H1 (cell line): ENCODE measurements at regions not wholly inside any gene's neighbourhood (a gene's known extent, or its start where the extent isn't known, plus 50 kb on each side); places are given as distances from the start of the nearest gene placed in this dataset.

Experiments used
- CTCF ChIA-PET: fragments of 300-600 bp; sonication (Branson Sonifier 250); formaldehyde crosslinking; loops from one replicate; lab custom pipeline; 2021; ENCODE audit not compliant: partially characterized antibody; lab: Charles Lee
- POLR2A ChIA-PET: fragments of 300-600 bp; sonication (Branson Sonifier 250); formaldehyde crosslinking; loops from one replicate; lab custom pipeline; 2021; ENCODE audit warnings: inconsistent platforms; ENCODE audit not compliant: partially characterized antibody; lab: Charles Lee
- DNase-seq, 2 experiments: peaks; one replicate each; pipeline versions ENCODE4 v3.0.0 to v3.0.0-alpha.2; 2010 to 2022; ENCODE audit warnings: low spot score in 2 of 2, low read depth in 1 of 2, mixed read lengths in 1 of 2
- FAIRE-seq: peaks from 2 replicates; lab custom pipeline; 2011; peaks lifted over from hg19 to GRCh38; lab: Jason Lieb, UNC
- H2AFZ ChIP-seq: 2 replicates; pipeline ENCODE4 v1.8.1; 2012; ENCODE audit warnings: low read length, inconsistent platforms
- H2AK5ac ChIP-seq: 2 replicates; pipeline ENCODE4 v1.6.1; 2013; ENCODE audit warnings: low read depth, low read length
- H2BK120ac ChIP-seq: replicated peaks from 2 replicates; pipeline ENCODE3; 2013; ENCODE audit warnings: low read depth, low read length, inconsistent platforms
- H2BK12ac ChIP-seq: 2 replicates; pipeline ENCODE4 v1.6.1; 2013; ENCODE audit warnings: low read depth, low read length
- H2BK15ac ChIP-seq: 2 replicates; pipeline ENCODE4 v1.6.1; 2013; ENCODE audit warnings: low read length
- H2BK20ac ChIP-seq: 2 replicates; pipeline ENCODE4 v1.6.1; 2013; ENCODE audit warnings: low read length
- H2BK5ac ChIP-seq: 2 replicates; pipeline ENCODE4 v1.6.1; 2013; ENCODE audit warnings: low read depth, low read length
- H3K14ac ChIP-seq: 2 replicates; pipeline ENCODE4 v1.6.1; 2013; ENCODE audit warnings: inconsistent platforms; ENCODE audit not compliant: insufficient read length
- H3K18ac ChIP-seq: 2 replicates; pipeline ENCODE4 v1.6.1; 2013; ENCODE audit warnings: low read length; ENCODE audit errors: extremely low read depth
- H3K23ac ChIP-seq: 2 replicates; pipeline ENCODE4 v1.6.1; 2013; ENCODE audit warnings: inconsistent platforms; ENCODE audit not compliant: insufficient read length
- H3K23me2 ChIP-seq: 2 replicates; pipeline ENCODE4 v1.6.1; 2013; ENCODE audit warnings: low read depth, low read length
- H3K27ac ChIP-seq: 2 replicates; pipeline ENCODE4 v1.6.1; 2011; ENCODE audit warnings: low read depth, low read length, inconsistent platforms
- H3K27me3 ChIP-seq, 4 experiments: replicated peaks in 1 of 4; 1 replicate in 1 of 4; 2 replicates in 3 of 4; pipeline versions ENCODE4 v1.6.1 to v1.8.1; 2011 to 2013; ENCODE audit warnings: low read length in 3 of 4, mild to moderate bottlenecking in 3 of 4, inconsistent platforms in 2 of 4, mixed read lengths in 2 of 4, moderate library complexity in 1 of 4; ENCODE audit not compliant: control insufficient read depth in 3 of 4, insufficient read depth in 3 of 4; ENCODE audit errors: extremely low read depth in 1 of 4
- H3K36me3 ChIP-seq, 4 experiments: 2 replicates each; pipeline versions ENCODE4 v1.6.1 to v1.8.1; 2011 to 2013; ENCODE audit warnings: mild to moderate bottlenecking in 4 of 4, low read length in 3 of 4, moderate library complexity in 2 of 4, control low read depth in 1 of 4, inconsistent platforms in 1 of 4; ENCODE audit not compliant: insufficient read depth in 4 of 4, control insufficient read depth in 2 of 4
- H3K4ac ChIP-seq: replicated peaks from 2 replicates; pipeline ENCODE3; 2013; ENCODE audit warnings: low read length, low read depth, mixed read lengths, inconsistent platforms; ENCODE audit not compliant: insufficient read length
- H3K4me1 ChIP-seq, 4 experiments: replicated peaks in 1 of 4; 1 replicate in 1 of 4; 2 replicates in 3 of 4; pipeline versions ENCODE4 v1.6.1 to v1.8.1; 2011 to 2013; ENCODE audit warnings: low read length in 3 of 4, inconsistent platforms in 2 of 4, mixed read lengths in 1 of 4; ENCODE audit not compliant: insufficient read depth in 4 of 4, control insufficient read depth in 3 of 4
- H3K4me2 ChIP-seq, 2 experiments: 2 replicates each; pipeline versions ENCODE4 v1.6.1 to v1.8.1; 2011 to 2013; ENCODE audit warnings: low read depth in 2 of 2, low read length in 2 of 2, control low read depth in 1 of 2, inconsistent platforms in 1 of 2, mild to moderate bottlenecking in 1 of 2; ENCODE audit not compliant: insufficient read depth in 1 of 2
- H3K4me3 ChIP-seq, 4 experiments: fragments of 200-600, 300-600 bp in 1 of 4; sonication (generic), shearing (Covaris generic), sonication (Bioruptor Twin) in 1 of 4; 2 replicates each; pipeline versions ENCODE4 v1.5.1 to v1.8.1; 2011 to 2016; ENCODE audit warnings: low read length in 4 of 4, low read depth in 3 of 4, control low read depth in 2 of 4, inconsistent platforms in 2 of 4, mild to moderate bottlenecking in 2 of 4, mixed read lengths in 1 of 4, moderate library complexity in 1 of 4; ENCODE audit not compliant: insufficient read depth in 2 of 4; ENCODE audit errors: extremely low read depth in 1 of 4
- H3K56ac ChIP-seq: replicated peaks from 2 replicates; pipeline ENCODE3; 2013; ENCODE audit warnings: low read depth, mild to moderate bottlenecking, mixed read lengths, low read length, inconsistent platforms; ENCODE audit not compliant: insufficient read length
- H3K79me1 ChIP-seq: 2 replicates; pipeline ENCODE4 v1.6.1; 2013; ENCODE audit warnings: low read depth, low read length, control low read depth
- H3K79me2 ChIP-seq, 2 experiments: 2 replicates each; pipeline versions ENCODE4 v1.6.1 to v1.8.1; 2012 to 2013; ENCODE audit warnings: low read length in 2 of 2, mild to moderate bottlenecking in 2 of 2, inconsistent platforms in 1 of 2; ENCODE audit not compliant: insufficient read depth in 2 of 2, control insufficient read depth in 1 of 2
- H3K9ac ChIP-seq, 4 experiments: replicated peaks in 1 of 4; 1 replicate in 1 of 4; 2 replicates in 3 of 4; pipeline versions ENCODE4 v1.6.1 to v1.8.1; 2011 to 2013; ENCODE audit warnings: low read depth in 3 of 4, low read length in 3 of 4, control low read depth in 2 of 4, mild to moderate bottlenecking in 2 of 4, moderate library complexity in 2 of 4, inconsistent platforms in 1 of 4; ENCODE audit errors: extremely low read depth in 1 of 4
- H3K9me3 ChIP-seq, 2 experiments: 2 replicates each; pipeline versions ENCODE4 v1.6.1 to v1.8.1; 2012 to 2013; ENCODE audit warnings: mild to moderate bottlenecking in 2 of 2, moderate library complexity in 2 of 2, control low read depth in 1 of 2, inconsistent platforms in 1 of 2, low read depth in 1 of 2, low read length in 1 of 2, mixed read lengths in 1 of 2; ENCODE audit not compliant: insufficient read depth in 2 of 2
- H4K20me1 ChIP-seq, 2 experiments: replicated peaks in 1 of 2; 2 replicates each; pipeline versions ENCODE3 to v1.8.1; 2011 to 2013; ENCODE audit warnings: inconsistent platforms in 2 of 2, low read length in 2 of 2, mild to moderate bottlenecking in 1 of 2; ENCODE audit not compliant: insufficient read depth in 2 of 2, control insufficient read depth in 1 of 2
- H4K5ac ChIP-seq: 2 replicates; pipeline ENCODE4 v1.6.1; 2013; ENCODE audit warnings: low read length, low read depth, mixed read lengths, inconsistent platforms; ENCODE audit not compliant: insufficient read length
- H4K8ac ChIP-seq: 2 replicates; pipeline ENCODE4 v1.8.0; 2013; ENCODE audit warnings: mild to moderate bottlenecking, moderate library complexity, low read length, inconsistent platforms; ENCODE audit not compliant: insufficient read depth; ENCODE audit errors: extremely low read depth
- H4K91ac ChIP-seq: replicated peaks from 2 replicates; pipeline ENCODE3; 2013; ENCODE audit warnings: low read length, mixed read lengths, inconsistent platforms; ENCODE audit not compliant: insufficient read length
- BACH1 ChIP-seq: IDR thresholded peaks from 2 replicates; pipeline ENCODE4 v1.6.1; 2012; ENCODE audit warnings: low read length, improper control_type of control experiment
- GABPA ChIP-seq: IDR thresholded peaks from 2 replicates; pipeline ENCODE4 v1.6.1; 2011; ENCODE audit warnings: mild to moderate bottlenecking, low read length, moderate library complexity, borderline replicate concordance; ENCODE audit not compliant: insufficient read depth
- JUN ChIP-seq: IDR thresholded peaks from 2 replicates; pipeline ENCODE4 v1.6.1; 2011; ENCODE audit warnings: low read depth, mild to moderate bottlenecking, improper control_type of control experiment, low read length
- POU5F1 ChIP-seq: IDR thresholded peaks from 2 replicates; pipeline ENCODE4 v1.6.1; 2011; ENCODE audit warnings: low read depth, mild to moderate bottlenecking, low read length, moderate library complexity
- RBBP5 ChIP-seq: IDR thresholded peaks from 2 replicates; pipeline ENCODE4 v1.7.1; 2012; ENCODE audit warnings: low read depth, mild to moderate bottlenecking, inconsistent platforms, low read length, moderate library complexity, borderline replicate concordance
- RNF2 ChIP-seq: fragments of 200-900, 300-1000 bp; sonication (generic); IDR thresholded peaks from 2 replicates; pipeline ENCODE4 v1.7.1; 2016; ENCODE audit warnings: borderline replicate concordance, low read depth, mild to moderate bottlenecking, antibody characterized with exemption, low read length; ENCODE audit not compliant: poor library complexity, severe bottlenecking; ENCODE audit errors: missing control alignments
- TBP ChIP-seq: IDR thresholded peaks from 2 replicates; pipeline ENCODE4 v1.6.1; 2011; ENCODE audit warnings: low read depth, low read length, improper control_type of control experiment
- WGBS, 2 experiments: shearing (Covaris generic) in 1 of 2; methylation state at CpG; one replicate each; pipeline versions ENCODE4 v1.1.6 to v1.1.7; 2013 to 2015; ENCODE audit warnings: low lambda C conversion rate in 2 of 2, mixed read lengths in 2 of 2, inconsistent platforms in 1 of 2, low coverage in 1 of 2, missing lambda C conversion rate in 1 of 2; ENCODE audit not compliant: insufficient replicate concordance in 2 of 2, insufficient coverage in 1 of 2, insufficient read length in 1 of 2; ENCODE audit errors: extremely low coverage in 1 of 2, missing lambda C conversion rate in 1 of 2; 5-methylcytosine and 5-hydroxymethylcytosine counted together
- TF ChIP-seq, protein P1 (sequence below): IDR thresholded peaks from 2 replicates; pipeline ENCODE4 v1.6.1; 2012; ENCODE audit warnings: inconsistent platforms

DNA sequence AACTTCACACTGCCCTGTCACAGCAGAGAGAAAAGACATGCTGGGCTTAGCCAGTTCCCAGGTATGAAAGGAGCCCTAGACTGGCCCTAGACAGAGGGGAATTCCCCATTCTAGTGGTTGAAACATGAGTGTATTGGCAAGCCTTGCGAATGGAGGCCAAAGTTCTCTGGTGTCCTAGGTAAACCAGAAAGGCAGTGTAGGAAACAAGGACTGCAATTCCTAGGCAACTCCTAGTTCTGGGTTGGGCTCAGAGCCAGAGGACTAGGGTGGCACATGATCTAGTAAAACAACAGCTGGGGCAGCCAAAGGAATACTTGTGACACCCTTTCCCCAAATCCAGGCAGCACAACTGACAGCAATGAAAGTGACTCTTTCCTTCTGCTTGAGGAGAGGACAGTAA lies 265.0 kb upstream of the EPHA7 start (continued):
- no peak for TF ChIP-seq BACH1

DNA sequence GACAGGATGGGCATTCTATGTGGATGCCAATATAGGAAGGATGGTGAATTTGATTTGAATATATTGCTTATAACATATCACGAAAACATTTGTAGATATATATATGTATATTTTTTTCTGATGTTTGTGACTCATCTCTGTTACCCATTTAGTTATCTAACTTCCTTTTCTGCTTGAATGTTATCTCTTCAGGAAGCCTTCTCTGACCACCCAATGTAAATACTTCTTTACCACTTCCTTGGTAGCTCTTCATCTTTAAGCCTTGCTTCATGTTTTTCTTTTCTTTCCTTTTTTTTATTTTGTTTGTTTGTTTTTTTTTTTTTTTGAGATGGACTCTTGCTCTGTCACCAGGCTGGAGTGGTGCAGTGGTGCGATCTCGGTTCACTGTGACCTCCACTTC lies 260.5 kb upstream of the EPHA7 start:
- no peak overlapping the region for H4K5ac ChIP-seq
- no peaks in the 10 kb centered on the region for H4K20me1 ChIP-seq
- H3K27ac ChIP-seq: no peak overlapping the region
- H3K27me3 ChIP-seq: no peaks in the 10 kb centered on the region
- FAIRE-seq (no peak), DNase-seq (no peak)
- POLR2A ChIA-PET: no interaction called here
- no peak overlapping the region for H4K8ac ChIP-seq
- H3K79me2 ChIP-seq: no peaks in the 10 kb centered on the region
- no peaks in the 10 kb centered on the region for H3K79me1 ChIP-seq
- H2BK20ac ChIP-seq: no peak overlapping the region
- H3K4me1 ChIP-seq: no peaks in the 10 kb centered on the region
- no peaks in the 10 kb centered on the region for H3K23me2 ChIP-seq
- no peak overlapping the region for H3K4me2 ChIP-seq
- H3K4ac ChIP-seq: no peak overlapping the region
- no peak overlapping the region for H3K4me3 ChIP-seq
- no peak for TF ChIP-seq TBP
- TF ChIP-seq GABPA: no peak
- TF ChIP-seq RNF2: no peak
- TF ChIP-seq POU5F1: no peak
- TF ChIP-seq, protein P1, sequence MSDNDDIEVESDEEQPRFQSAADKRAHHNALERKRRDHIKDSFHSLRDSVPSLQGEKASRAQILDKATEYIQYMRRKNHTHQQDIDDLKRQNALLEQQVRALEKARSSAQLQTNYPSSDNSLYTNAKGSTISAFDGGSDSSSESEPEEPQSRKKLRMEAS: no peak
- no peak for TF ChIP-seq JUN
- no peak for TF ChIP-seq RBBP5
- H2BK120ac ChIP-seq: no peak overlapping the region
- no peaks in the 10 kb centered on the region for H3K36me3 ChIP-seq
- CTCF ChIA-PET: interaction anchor here (0.9 to 1.1 kb wide), 2 partner anchors 42 to 256 kb away, joined by 3 to 4 read pairs; no protein-coding TSS in a partner anchor
- H3K14ac ChIP-seq: no peak overlapping the region
- H4K91ac ChIP-seq: no peak overlapping the region
- no peak overlapping the region for H3K23ac ChIP-seq
- H3K56ac ChIP-seq: no peak overlapping the region
- no peaks in the 10 kb centered on the region for H3K9me3 ChIP-seq
- no peak overlapping the region for H2BK15ac ChIP-seq
- WGBS, 2 experiments: 91% methylated on average over 3 of the region's 3 CpGs; no CpG with 5 or more reads in 1 of the 2 experiments
- H2BK12ac ChIP-seq: no peak overlapping the region
- H2AK5ac ChIP-seq: no peak overlapping the region
- no peak overlapping the region for H3K18ac ChIP-seq
- no peak overlapping the region for H3K9ac ChIP-seq
- no peak overlapping the region for H2BK5ac ChIP-seq
- H2AFZ ChIP-seq: no peak overlapping the region
